Femur (tissue), 1 donor: ENCODE measurements at regions not wholly inside any gene's neighbourhood (a gene's known extent, or its start where the extent isn't known, plus 50 kb on each side); places are given as distances from the start of the nearest gene placed in this dataset.
"Not testable (repeated sequence)": the region's sequence is repeated elsewhere in the genome, so short reads cannot be mapped to it uniquely, and the experiment has no call there.

Experiments
- DNase-seq: peaks from one replicate; pipeline ENCODE4 v3.0.0-alpha.2; 2017

- DNase-seq: no peak
Measured at GRCh38 chr4:62627141-62627540, 1427.0 kb downstream of the ADGRL3 start.

- no peak for DNase-seq
Measured at GRCh38 chr4:62622089-62622488, 1422.0 kb downstream of the ADGRL3 start.

GRCh38 chr4:62619971-62620370, 1419.8 kb downstream of the ADGRL3 start:
- no peak for DNase-seq

GRCh38 chr4:62618042-62618441, 1417.9 kb downstream of the ADGRL3 start:
- no peak for DNase-seq

GRCh38 chr4:62601737-62602136, 1401.6 kb downstream of the ADGRL3 start:
- no peak for DNase-seq

GRCh38 chr4:62595265-62595664, 1395.1 kb downstream of the ADGRL3 start:
- not testable (repeated sequence) for DNase-seq

GRCh38 chr4:62591756-62592155, 1391.6 kb downstream of the ADGRL3 start:
- no peak for DNase-seq

- DNase-seq: no peak
Measured at GRCh38 chr4:62588671-62589070, 1388.5 kb downstream of the ADGRL3 start.

GRCh38 chr4:62571494-62571893, 1371.4 kb downstream of the ADGRL3 start:
- DNase-seq: no peak

- no peak for DNase-seq
Measured at GRCh38 chr4:62560858-62561257, 1360.7 kb downstream of the ADGRL3 start.

GRCh38 chr4:62550121-62550520, 1350.0 kb downstream of the ADGRL3 start:
- DNase-seq: no peak

GRCh38 chr4:62549601-62550000, 1349.5 kb downstream of the ADGRL3 start:
- DNase-seq: no peak

GRCh38 chr4:62548765-62549164, 1348.6 kb downstream of the ADGRL3 start:
- DNase-seq: no peak

- peak; percentile 40 for DNase-seq
Measured at GRCh38 chr4:62548108-62548524, 1348.0 kb downstream of the ADGRL3 start.

- DNase-seq: no peak
Measured at GRCh38 chr4:62544428-62544827, 1344.3 kb downstream of the ADGRL3 start.

GRCh38 chr4:62543002-62543401, 1342.9 kb downstream of the ADGRL3 start:
- DNase-seq: no peak

GRCh38 chr4:62533573-62533972, 1333.4 kb downstream of the ADGRL3 start:
- DNase-seq: no peak

GRCh38 chr4:62531731-62532130, 1331.6 kb downstream of the ADGRL3 start:
- DNase-seq: no peak

GRCh38 chr4:62531264-62531663, 1331.1 kb downstream of the ADGRL3 start:
- no peak for DNase-seq

GRCh38 chr4:62528874-62529273, 1328.7 kb downstream of the ADGRL3 start:
- no peak for DNase-seq

GRCh38 chr4:62526671-62527070, 1326.5 kb downstream of the ADGRL3 start:
- no peak for DNase-seq

GRCh38 chr4:62523256-62523655, 1323.1 kb downstream of the ADGRL3 start:
- no peak for DNase-seq

- no peak for DNase-seq
Measured at GRCh38 chr4:62522273-62522672, 1322.1 kb downstream of the ADGRL3 start.

GRCh38 chr4:62517716-62518115, 1317.6 kb downstream of the ADGRL3 start:
- DNase-seq: peak; percentile 18

- no peak for DNase-seq
Measured at GRCh38 chr4:62513306-62513705, 1313.2 kb downstream of the ADGRL3 start.

- DNase-seq: no peak
Measured at GRCh38 chr4:62512271-62512670, 1312.1 kb downstream of the ADGRL3 start.
